GM21360 (cell line): ENCODE measurements at regions not wholly inside any gene's neighbourhood (a gene's known extent, or its start where the extent isn't known, plus 50 kb on each side); places are given as distances from the start of the nearest gene placed in this dataset.

ENCODE experiments used
- ATAC-seq: cut with Tn5 transposase; IDR thresholded peaks from one replicate; pipeline ENCODE4 v1.9.1; 2021; ENCODE audit warnings: mild to moderate bottlenecking, moderate library complexity; ENCODE audit not compliant: unreplicated experiment

GRCh38 chr2:3005859-3006501, 371.6 kb downstream of the EIPR1 start:
- ATAC-seq, result no peak

- ATAC-seq, result peak; percentile 65
These were observed 375.7 kb downstream of the EIPR1 start for GRCh38 chr2:3001615-3002560.

- no peak for ATAC-seq
These were observed 376.6 kb downstream of the EIPR1 start for GRCh38 chr2:3000968-3001367.

GRCh38 chr2:3000125-3000524, 377.5 kb downstream of the EIPR1 start:
- ATAC-seq, result no peak

- no peak for ATAC-seq
These were observed 378.6 kb downstream of the EIPR1 start for GRCh38 chr2:2998971-2999370.

GRCh38 chr2:2993172-2993692, 384.4 kb downstream of the EIPR1 start:
- ATAC-seq, result no peak

GRCh38 chr2:2992634-2993033, 385.0 kb downstream of the EIPR1 start:
- no peak for ATAC-seq

- ATAC-seq, result no peak
These were observed 392.6 kb downstream of the EIPR1 start for GRCh38 chr2:2985020-2985419.

GRCh38 chr2:2981000-2981399, 396.6 kb downstream of the EIPR1 start:
- ATAC-seq, result no peak

GRCh38 chr2:2974982-2975381, 402.6 kb downstream of the EIPR1 start:
- no peak for ATAC-seq

GRCh38 chr2:2960441-2961133, 417.0 kb downstream of the EIPR1 start:
- no peak for ATAC-seq

- ATAC-seq, result no peak
These were observed 427.1 kb downstream of the EIPR1 start for GRCh38 chr2:2950403-2950952.

- no peak for ATAC-seq
These were observed 430.2 kb downstream of the EIPR1 start for GRCh38 chr2:2947406-2947805.

GRCh38 chr2:2942906-2943305, 434.7 kb downstream of the EIPR1 start:
- ATAC-seq, result no peak

GRCh38 chr2:2942225-2942624, 435.4 kb downstream of the EIPR1 start:
- ATAC-seq, result no peak

- ATAC-seq, result no peak
These were observed 436.4 kb downstream of the EIPR1 start for GRCh38 chr2:2941205-2941604.

- ATAC-seq, result no peak
These were observed 436.9 kb downstream of the EIPR1 start for GRCh38 chr2:2940702-2941101.

- ATAC-seq, result no peak
These were observed 437.6 kb downstream of the EIPR1 start for GRCh38 chr2:2940061-2940460.

GRCh38 chr2:2939078-2939795, 438.4 kb downstream of the EIPR1 start:
- no peak for ATAC-seq

GRCh38 chr2:2938481-2938880, 439.1 kb downstream of the EIPR1 start:
- ATAC-seq, result no peak
